HEK293 (cell line): ENCODE measurements at regions not wholly inside any gene's neighbourhood (a gene's known extent, or its start where the extent isn't known, plus 50 kb on each side); places are given as distances from the start of the nearest gene placed in this dataset.
A peak's percentile ranks its signal among the peaks of the same experiment; 100 is the strongest.

ENCODE experiments used
- CTCF ChIP-seq: fragments of 450-650 bp; formaldehyde crosslinking; IDR thresholded peaks from 2 replicates; pipeline ENCODE4 v1.5.1; 2016; ENCODE audit warnings: missing biosample characterization, missing genetic modification characterization
- KLF17 ChIP-seq: fragments of 450-650 bp; formaldehyde crosslinking; IDR thresholded peaks from 2 replicates; pipeline ENCODE4 v1.5.1; 2016; ENCODE audit warnings: missing biosample characterization, missing genetic modification characterization
- ZNF24 ChIP-seq: fragments of 450-650 bp; formaldehyde crosslinking; IDR thresholded peaks from 2 replicates; pipeline ENCODE4 v1.5.1; 2016; ENCODE audit warnings: missing biosample characterization, missing genetic modification characterization
- ZNF558 ChIP-seq: fragments of 450-650 bp; formaldehyde crosslinking; IDR thresholded peaks from 2 replicates; pipeline ENCODE4 v1.5.1; 2016; ENCODE audit warnings: missing biosample characterization, missing genetic modification characterization

DNA sequence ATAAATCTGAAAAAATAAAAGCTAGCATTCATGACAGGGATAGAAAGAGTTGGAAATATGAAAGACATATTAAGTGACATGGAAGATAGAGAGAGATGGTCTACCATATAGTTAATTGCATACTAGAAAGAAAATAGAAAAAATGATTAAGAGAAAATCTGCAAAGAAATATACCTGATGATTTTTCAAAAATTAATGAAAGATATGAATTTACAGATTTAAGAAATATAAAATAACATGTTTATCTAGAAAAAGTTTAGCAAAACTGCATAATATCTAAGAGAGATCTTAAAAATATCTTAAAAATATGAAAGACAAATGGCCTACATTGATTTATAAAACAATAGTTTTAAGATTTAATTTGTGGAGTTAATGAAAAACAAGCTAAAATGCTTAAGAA, 219.1 kb upstream of the RPS23 start:
- TF ChIP-seq ZNF558 (tag by site-specific recombination) (peak; percentile 96), ZNF24 (tag by site-specific recombination) (no peak), CTCF (tag by site-specific recombination) (no peak), KLF17 (tag by site-specific recombination) (no peak)
